ENCODE measurements at regions not wholly inside any gene's neighbourhood (a gene's known extent, or its start where the extent isn't known, plus 50 kb on each side); places are given as distances from the start of the nearest gene placed in this dataset.

DNA sequence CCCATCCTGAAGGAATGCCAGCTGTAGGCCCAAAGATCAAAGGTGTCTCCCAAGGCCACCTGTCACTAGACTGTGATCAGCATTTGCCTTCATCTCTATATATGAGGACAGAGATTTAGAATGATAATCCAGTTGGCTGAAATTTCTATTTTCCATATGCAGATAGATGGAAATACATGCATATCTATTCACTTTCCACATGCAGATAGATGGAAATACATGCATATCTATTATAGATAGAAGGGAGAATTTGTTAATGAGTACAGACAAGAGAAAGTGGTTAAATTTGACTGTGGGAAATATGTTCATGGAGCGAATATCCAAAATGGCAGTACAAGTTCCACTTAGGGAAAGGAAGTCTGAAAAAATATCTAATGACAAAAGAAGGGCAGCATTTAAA lies 762.2 kb downstream of the NLGN4Y start:
- TF ChIP-seq, protein P1, sequence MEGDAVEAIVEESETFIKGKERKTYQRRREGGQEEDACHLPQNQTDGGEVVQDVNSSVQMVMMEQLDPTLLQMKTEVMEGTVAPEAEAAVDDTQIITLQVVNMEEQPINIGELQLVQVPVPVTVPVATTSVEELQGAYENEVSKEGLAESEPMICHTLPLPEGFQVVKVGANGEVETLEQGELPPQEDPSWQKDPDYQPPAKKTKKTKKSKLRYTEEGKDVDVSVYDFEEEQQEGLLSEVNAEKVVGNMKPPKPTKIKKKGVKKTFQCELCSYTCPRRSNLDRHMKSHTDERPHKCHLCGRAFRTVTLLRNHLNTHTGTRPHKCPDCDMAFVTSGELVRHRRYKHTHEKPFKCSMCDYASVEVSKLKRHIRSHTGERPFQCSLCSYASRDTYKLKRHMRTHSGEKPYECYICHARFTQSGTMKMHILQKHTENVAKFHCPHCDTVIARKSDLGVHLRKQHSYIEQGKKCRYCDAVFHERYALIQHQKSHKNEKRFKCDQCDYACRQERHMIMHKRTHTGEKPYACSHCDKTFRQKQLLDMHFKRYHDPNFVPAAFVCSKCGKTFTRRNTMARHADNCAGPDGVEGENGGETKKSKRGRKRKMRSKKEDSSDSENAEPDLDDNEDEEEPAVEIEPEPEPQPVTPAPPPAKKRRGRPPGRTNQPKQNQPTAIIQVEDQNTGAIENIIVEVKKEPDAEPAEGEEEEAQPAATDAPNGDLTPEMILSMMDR (IDR thresholded peaks at IDR 0.05): no peak
- no peak for TF ChIP-seq POLR2A (IDR thresholded peaks at IDR 0.05; ENCODE audit: low read depth)
- TF ChIP-seq POLR2AphosphoS5 (IDR thresholded peaks at IDR 0.05): no peak
- TF ChIP-seq EP300 (IDR thresholded peaks at IDR 0.05): no peak

All from esophagus muscularis mucosa (tissue), 4 donors.